Stimulated activated CD8-positive, alpha-beta memory T cell treated with anti-CD3 and anti-CD28 coated beads, Interleukin-15, amount 100 ng/mL, for 4 hours (primary cell): ENCODE measurements at regions not wholly inside any gene's neighbourhood (a gene's known extent, or its start where the extent isn't known, plus 50 kb on each side); places are given as distances from the start of the nearest gene placed in this dataset.
"Not testable (repeated sequence)": the region's sequence is repeated elsewhere in the genome, so short reads cannot be mapped to it uniquely, and the experiment has no call there.

ENCODE experiments used
- DNase-seq, 2 donors: peaks; one replicate each; pipeline ENCODE4 v3.0.0-alpha.2; 2020; ENCODE audit warnings: low read depth in 2 of 2

DNA sequence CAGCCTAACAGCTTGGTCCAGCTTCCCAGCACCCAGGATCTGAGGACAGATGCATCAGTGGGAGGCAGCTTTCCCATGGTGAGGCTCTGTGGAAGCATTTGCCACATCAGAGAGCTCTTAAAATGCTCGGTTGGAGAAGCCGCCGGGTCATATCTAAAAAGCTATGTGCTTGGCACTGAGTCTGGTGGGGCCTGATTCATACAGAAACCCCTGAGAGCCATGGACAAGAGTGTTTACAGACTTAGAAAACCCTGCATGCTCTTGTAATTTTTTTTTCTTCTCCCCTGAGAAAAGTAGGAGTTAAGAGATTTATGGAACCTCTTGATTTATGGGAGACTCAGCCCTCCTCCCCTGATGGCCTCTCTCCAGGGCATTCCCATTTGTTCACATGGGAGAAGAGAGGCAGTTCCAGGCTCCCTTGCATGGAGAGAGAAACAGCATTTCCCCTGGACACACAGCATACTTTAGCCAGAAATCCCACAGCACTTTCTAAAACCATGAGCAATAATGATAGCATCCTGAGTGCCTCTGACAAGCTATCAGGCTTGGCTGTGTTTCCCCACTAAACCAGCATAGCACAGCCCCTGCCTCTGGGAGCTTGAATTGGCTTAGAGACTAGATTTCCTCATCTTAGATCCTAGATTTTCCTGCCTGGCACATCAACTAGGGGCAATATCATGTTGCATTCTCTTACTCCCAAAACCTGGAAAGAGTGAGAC is 322.1 kb upstream of the AUTS2 start:
- no peak for DNase-seq

- DNase-seq: no peak
Measured at GRCh38 chr7:69277366-69277765, 320.9 kb upstream of the AUTS2 start.

DNA sequence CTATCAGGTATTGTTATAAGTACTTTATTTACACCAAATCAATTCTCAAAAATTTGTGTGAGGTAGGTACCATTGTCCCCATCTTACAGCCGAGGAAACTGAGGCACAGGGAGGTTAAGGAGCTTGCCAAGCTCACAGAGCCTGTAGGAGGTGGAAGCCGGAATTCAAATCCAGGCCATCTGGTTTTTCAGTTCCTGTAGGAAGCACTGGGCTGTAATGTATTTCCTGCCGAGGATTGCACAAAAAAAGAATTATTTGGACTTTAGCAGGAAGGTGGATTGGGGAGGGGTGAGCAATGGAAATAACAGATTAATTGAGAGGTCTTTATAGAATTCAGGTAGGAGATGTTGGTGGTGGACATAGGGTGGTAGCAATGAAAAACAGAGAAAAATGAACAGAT is 315.3 kb upstream of the AUTS2 start:
- no peak for DNase-seq

- DNase-seq: no peak
Measured at GRCh38 chr7:69283421-69283820, 314.9 kb upstream of the AUTS2 start.

DNA sequence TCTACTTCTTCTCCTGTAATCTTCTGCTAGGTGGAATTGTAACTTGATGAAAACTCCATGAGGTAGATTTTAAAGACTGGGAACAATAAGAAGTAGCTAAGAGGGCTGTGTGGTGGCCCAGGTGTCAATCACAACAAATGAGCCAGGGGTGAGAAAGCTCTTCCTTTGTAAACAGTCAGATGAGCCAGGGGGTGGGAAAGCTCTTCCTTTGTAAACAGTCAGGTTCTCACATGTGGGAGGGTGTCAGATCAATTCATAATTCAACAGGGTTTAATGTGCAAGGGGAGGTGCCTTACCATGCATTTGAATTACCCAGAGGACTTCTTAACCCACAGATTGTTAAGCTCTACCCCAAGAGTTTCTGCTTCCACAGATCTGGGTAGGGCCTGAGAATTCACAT is 312.4 kb upstream of the AUTS2 start:
- DNase-seq: no peak

GRCh38 chr7:69295977-69296376 is 302.3 kb upstream of the AUTS2 start:
- no peak for DNase-seq

- no peak for DNase-seq
Measured at GRCh38 chr7:69301253-69301652, 297.0 kb upstream of the AUTS2 start.

GRCh38 chr7:69309601-69310000 is 288.7 kb upstream of the AUTS2 start:
- no peak for DNase-seq

- no peak for DNase-seq
Measured at GRCh38 chr7:69311489-69311888, 286.8 kb upstream of the AUTS2 start.

DNA sequence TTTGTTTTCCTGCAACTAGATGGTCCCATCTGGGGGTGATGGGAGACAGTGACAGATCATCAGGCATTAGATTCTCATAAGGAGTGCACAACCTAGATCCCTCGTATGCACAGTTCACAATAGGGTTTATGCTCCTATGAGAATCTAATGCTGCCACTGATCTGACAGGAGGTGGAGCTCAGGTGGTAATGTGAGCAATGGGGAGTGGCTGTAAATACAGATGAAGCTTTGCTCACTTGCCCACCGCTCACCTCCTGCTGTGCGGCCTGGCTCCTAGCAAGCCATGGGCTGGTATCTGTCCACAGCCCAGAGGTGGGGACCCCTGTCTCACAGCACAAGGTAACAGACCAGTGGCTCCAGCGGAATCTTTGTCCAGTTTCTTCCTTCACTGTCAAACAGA is 284.4 kb upstream of the AUTS2 start:
- DNase-seq: not testable (repeated sequence)

- DNase-seq: no peak
Measured at GRCh38 chr7:69318794-69319193, 279.5 kb upstream of the AUTS2 start.

- no peak for DNase-seq
Measured at GRCh38 chr7:69328516-69328915, 269.8 kb upstream of the AUTS2 start.

- no peak for DNase-seq
Measured at GRCh38 chr7:69334701-69335100, 263.6 kb upstream of the AUTS2 start.

GRCh38 chr7:69335331-69335730 is 262.9 kb upstream of the AUTS2 start:
- DNase-seq: no peak

GRCh38 chr7:69336976-69337375 is 261.3 kb upstream of the AUTS2 start:
- no peak for DNase-seq

DNA sequence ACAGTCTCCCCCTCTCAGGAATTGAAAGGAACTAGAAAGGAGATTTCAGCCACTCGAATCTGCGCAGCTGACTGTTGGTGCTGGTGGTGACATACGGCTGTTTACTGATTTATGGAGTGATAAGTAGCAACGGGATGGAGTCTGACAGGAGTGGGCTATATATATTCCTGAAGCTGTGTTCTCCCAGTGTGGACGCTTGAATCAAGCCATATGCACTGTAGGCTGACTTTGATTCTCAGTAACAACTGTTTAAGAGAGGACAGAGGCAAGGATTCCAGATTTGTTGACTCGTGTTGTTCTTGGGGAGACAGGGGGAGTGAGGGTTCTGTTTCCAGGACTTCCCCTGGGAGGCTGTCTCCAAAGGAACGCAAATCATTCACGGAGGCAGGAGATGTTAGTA is 260.1 kb upstream of the AUTS2 start:
- no peak for DNase-seq

- DNase-seq: no peak
Measured at GRCh38 chr7:69341288-69341687, 257.0 kb upstream of the AUTS2 start.

GRCh38 chr7:69342154-69342884 is 256.0 kb upstream of the AUTS2 start:
- DNase-seq: no peak

- DNase-seq: no peak
Measured at GRCh38 chr7:69349291-69349690, 249.0 kb upstream of the AUTS2 start.

GRCh38 chr7:69358163-69358821 is 240.0 kb upstream of the AUTS2 start:
- no peak for DNase-seq

DNA sequence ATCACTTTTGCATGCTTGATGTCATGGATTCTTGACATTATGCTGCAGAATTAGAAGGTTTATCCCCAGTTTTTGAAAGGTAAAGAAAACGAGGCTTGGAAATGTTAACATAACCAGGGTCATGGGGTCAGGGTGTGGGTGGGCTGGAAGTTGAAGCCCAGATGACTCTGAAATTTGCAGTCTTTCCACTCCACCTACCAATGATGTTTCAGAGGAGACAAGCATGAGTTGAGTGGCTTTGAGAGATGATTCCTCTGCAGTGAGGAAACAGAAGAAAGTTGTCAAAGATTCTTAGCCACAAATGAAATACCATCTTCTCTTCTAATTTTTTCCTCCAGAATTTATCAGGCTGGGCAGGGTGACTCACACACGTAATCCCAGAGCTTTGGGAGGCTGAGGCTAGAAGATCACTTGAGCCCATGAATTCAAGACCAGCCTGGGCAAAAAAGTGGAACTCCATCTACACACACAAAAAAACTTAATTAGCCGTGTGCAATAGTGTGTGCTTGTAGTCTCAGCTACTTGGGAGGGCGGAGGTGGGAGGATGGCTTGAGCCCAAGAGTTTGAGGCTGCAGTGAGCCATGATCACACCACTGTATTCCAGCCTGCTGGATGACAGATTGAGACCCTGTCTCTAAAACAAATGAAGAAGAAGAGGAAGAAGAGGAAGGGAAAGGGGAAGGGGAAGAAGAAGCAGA is 239.1 kb upstream of the AUTS2 start:
- no peak for DNase-seq

- no peak for DNase-seq
Measured at GRCh38 chr7:69360913-69361312, 237.4 kb upstream of the AUTS2 start.
